ENCODE measurements at regions not wholly inside any gene's neighbourhood (a gene's known extent, or its start where the extent isn't known, plus 50 kb on each side); places are given as distances from the start of the nearest gene placed in this dataset.

- TF ChIP-seq CTCF (IDR thresholded peaks at IDR 0.05) (no peak), POLR2A (IDR thresholded peaks at IDR 0.05) (no peak)
These were observed 134.0 kb upstream of the PJA1 start for GRCh38 chrX:69299285-69299684.
